Stimulated activated naive CD8-positive, alpha-beta T cell treated with anti-CD3 and anti-CD28 coated beads, Interleukin-15, amount 100 ng/mL, for 72 hours (primary cell): ENCODE measurements at regions not wholly inside any gene's neighbourhood (a gene's known extent, or its start where the extent isn't known, plus 50 kb on each side); places are given as distances from the start of the nearest gene placed in this dataset.

Source experiments
- ATAC-seq: fragments of 150-1000 bp; cut with Tn5 transposase; 2 replicates; pipeline ENCODE4 v1.10.0; 2021; ENCODE audit warnings: mild to moderate bottlenecking, moderate library complexity
- DNase-seq, 2 donors: peaks; one replicate each; pipeline ENCODE4 v3.0.0; 2021 to 2022
- H3K27ac Mint-ChIP-seq, 2 donors: one replicate each; pipeline ENCODE4 v1.8.0; 2022; ENCODE audit warnings: mild to moderate bottlenecking in 2 of 2, mixed read lengths in 2 of 2, moderate library complexity in 2 of 2
- H3K27me3 Mint-ChIP-seq: one replicate; pipeline ENCODE4 v1.8.0; 2022; ENCODE audit warnings: mixed read lengths
- H3K4me1 Mint-ChIP-seq: one replicate; pipeline ENCODE4 v1.8.0; 2022; ENCODE audit warnings: mild to moderate bottlenecking, mixed read lengths
- H3K4me3 Mint-ChIP-seq, 2 donors: one replicate each; pipeline ENCODE4 v1.8.0; 2022; ENCODE audit warnings: mild to moderate bottlenecking in 2 of 2, mixed read lengths in 2 of 2, moderate library complexity in 1 of 2
- H3K9me3 Mint-ChIP-seq, 2 donors: one replicate each; pipeline ENCODE4 v1.8.0; 2022; ENCODE audit warnings: mixed read lengths in 2 of 2

DNA sequence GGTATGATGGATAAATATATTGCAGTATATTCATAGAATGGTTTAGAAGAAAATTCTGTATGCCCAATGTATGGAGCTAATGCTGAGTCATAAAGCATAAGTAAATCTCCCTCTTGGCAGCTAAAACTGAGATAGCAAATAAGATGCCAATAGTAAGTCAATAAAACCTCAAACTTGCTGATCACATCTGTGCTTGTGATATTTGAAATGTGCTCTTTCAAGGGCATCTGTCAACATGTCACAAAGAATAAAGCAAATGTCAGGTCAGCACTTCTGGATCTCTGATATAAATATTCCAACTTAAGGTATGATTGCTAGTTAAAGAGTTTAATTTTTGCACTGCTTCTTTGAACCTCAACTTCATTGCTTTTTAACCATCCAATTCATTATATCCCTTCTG, 262.3 kb upstream of the EMCN start:
- ATAC-seq (no peak), DNase-seq (no peak)
- Mint-ChIP-seq H3K27ac (no peak overlapping the region), H3K4me3 (no peak overlapping the region), H3K9me3 (peaks cover 5 to 7% of the 10 kb centered on the region in 2 donors), H3K27me3 (no peaks in the 10 kb centered on the region), H3K4me1 (no peaks in the 10 kb centered on the region)

- no peaks in the 10 kb centered on the region for H3K27me3 Mint-ChIP-seq
- H3K9me3 Mint-ChIP-seq, result peaks cover 5 to 14% of the 10 kb centered on the region in 2 donors
- no peaks in the 10 kb centered on the region for H3K4me1 Mint-ChIP-seq
- H3K27ac Mint-ChIP-seq, result no peak overlapping the region
- DNase-seq, result no peak
- no peak overlapping the region for H3K4me3 Mint-ChIP-seq
- no peak for ATAC-seq
These were observed 260.6 kb upstream of the EMCN start for GRCh38 chr4:100778431-100778830.

DNA sequence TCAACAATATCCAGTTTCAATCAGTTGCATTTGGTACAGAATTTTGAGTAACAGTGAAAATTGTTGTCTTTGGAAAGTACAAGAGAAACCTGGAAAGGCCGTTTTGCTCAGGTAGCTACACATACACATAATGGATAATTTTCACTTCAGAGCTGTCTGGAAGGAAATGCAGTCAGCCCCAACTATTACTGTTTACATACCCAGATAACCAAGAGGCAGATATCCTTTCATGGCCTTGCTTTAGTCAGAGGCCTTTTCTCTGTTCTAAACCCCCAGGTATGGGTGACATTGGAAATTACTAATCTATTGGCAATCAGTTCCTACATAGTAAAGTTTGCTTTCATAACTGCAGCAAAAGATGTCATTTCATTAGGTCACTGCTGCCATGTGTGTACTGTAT, 244.9 kb upstream of the EMCN start:
- ATAC-seq, result no peak
- Mint-ChIP-seq H3K4me3 (no peak overlapping the region), H3K4me1 (no peaks in the 10 kb centered on the region), H3K27me3 (peaks cover 8% of the 10 kb centered on the region), H3K27ac (no peak overlapping the region), H3K9me3 (peaks cover 9 to 26% of the 10 kb centered on the region in 2 donors)
- DNase-seq, result no peak

- H3K27ac Mint-ChIP-seq, result no peak overlapping the region
- H3K27me3 Mint-ChIP-seq, result no peaks in the 10 kb centered on the region
- H3K4me3 Mint-ChIP-seq, result no peak overlapping the region
- ATAC-seq, result no peak
- H3K9me3 Mint-ChIP-seq, result peaks cover 11 to 23% of the 10 kb centered on the region in 2 donors
- H3K4me1 Mint-ChIP-seq, result no peaks in the 10 kb centered on the region
- no peak for DNase-seq
These were observed 236.9 kb upstream of the EMCN start for GRCh38 chr4:100754751-100755150.

GRCh38 chr4:100746141-100746739, 228.4 kb upstream of the EMCN start:
- ATAC-seq, result no peak
- no peak overlapping the region for H3K27ac Mint-ChIP-seq
- no peaks in the 10 kb centered on the region for H3K4me1 Mint-ChIP-seq
- H3K9me3 Mint-ChIP-seq, result no peaks in the 10 kb centered on the region
- no peak for DNase-seq
- H3K27me3 Mint-ChIP-seq, result no peaks in the 10 kb centered on the region
- no peak overlapping the region for H3K4me3 Mint-ChIP-seq

- Mint-ChIP-seq H3K9me3 (no peaks in the 10 kb centered on the region), H3K4me1 (no peaks in the 10 kb centered on the region), H3K27ac (no peak overlapping the region), H3K27me3 (peaks cover 8% of the 10 kb centered on the region), H3K4me3 (no peak overlapping the region)
- DNase-seq (no peak), ATAC-seq (no peak)
These were observed 224.2 kb upstream of the EMCN start for GRCh38 chr4:100742045-100742444.

- DNase-seq, result no peak
- H3K9me3 Mint-ChIP-seq, result no peaks in the 10 kb centered on the region
- no peaks in the 10 kb centered on the region for H3K4me1 Mint-ChIP-seq
- no peak for ATAC-seq
- H3K4me3 Mint-ChIP-seq, result no peak overlapping the region
- H3K27me3 Mint-ChIP-seq, result peaks cover 8% of the 10 kb centered on the region
- H3K27ac Mint-ChIP-seq, result no peak overlapping the region
These were observed 221.6 kb upstream of the EMCN start for GRCh38 chr4:100739426-100739825.

- ATAC-seq (peak; percentile 43), DNase-seq (no peak)
- Mint-ChIP-seq H3K9me3 (peaks cover 4 to 7% of the 10 kb centered on the region in 2 donors), H3K27ac (peak overlapping the region in 1 of 2 donors; percentile 10), H3K4me3 (no peak overlapping the region), H3K27me3 (peaks cover 8% of the 10 kb centered on the region), H3K4me1 (no peaks in the 10 kb centered on the region)
These were observed 220.7 kb upstream of the EMCN start for GRCh38 chr4:100738196-100739165.

GRCh38 chr4:100736641-100737451, 219.0 kb upstream of the EMCN start:
- ATAC-seq (no peak), DNase-seq (no peak)
- Mint-ChIP-seq H3K27ac (no peak overlapping the region), H3K4me1 (no peaks in the 10 kb centered on the region), H3K4me3 (no peak overlapping the region), H3K9me3 (peaks cover 4 to 9% of the 10 kb centered on the region in 2 donors), H3K27me3 (peaks cover 8% of the 10 kb centered on the region)

GRCh38 chr4:100728861-100729260, 211.0 kb upstream of the EMCN start:
- no peak for DNase-seq
- no peak overlapping the region for H3K4me3 Mint-ChIP-seq
- no peaks in the 10 kb centered on the region for H3K4me1 Mint-ChIP-seq
- ATAC-seq, result no peak
- H3K27ac Mint-ChIP-seq, result no peak overlapping the region
- H3K27me3 Mint-ChIP-seq, result no peaks in the 10 kb centered on the region
- H3K9me3 Mint-ChIP-seq, result peaks cover 3 to 6% of the 10 kb centered on the region in 2 donors

DNA sequence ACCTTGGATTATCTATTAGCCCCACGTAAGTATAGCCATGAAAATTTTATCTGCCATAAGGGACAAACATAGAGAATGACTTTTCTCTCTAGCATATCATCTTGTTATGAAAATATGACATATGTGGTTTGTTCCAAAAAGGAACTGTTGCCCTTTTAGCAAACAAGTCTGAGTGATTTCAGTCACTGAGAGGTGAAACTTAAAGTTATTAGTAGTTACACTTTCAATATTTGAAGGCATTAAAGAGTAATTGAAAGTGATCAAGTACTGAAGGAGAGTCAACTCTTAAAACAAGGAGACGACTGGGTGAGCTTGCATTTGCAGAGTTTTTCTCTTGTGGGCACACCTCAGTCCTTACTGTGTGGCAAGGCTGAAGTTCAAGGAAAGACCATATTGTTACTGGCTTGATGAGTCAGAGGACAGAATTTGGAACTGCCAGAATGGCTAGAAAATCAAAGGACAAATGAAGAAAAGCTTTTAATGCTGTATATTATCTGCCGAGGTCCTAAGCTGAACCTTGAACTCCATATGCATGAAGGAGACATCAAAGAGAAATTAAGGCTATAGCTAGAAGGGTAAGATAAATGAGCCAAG, 205.1 kb upstream of the EMCN start:
- Mint-ChIP-seq H3K27me3 (no peaks in the 10 kb centered on the region), H3K4me1 (no peaks in the 10 kb centered on the region), H3K9me3 (peaks cover 0 to 5% of the 10 kb centered on the region in 2 donors), H3K27ac (no peak overlapping the region), H3K4me3 (no peak overlapping the region)
- DNase-seq (no peak), ATAC-seq (no peak)

DNA sequence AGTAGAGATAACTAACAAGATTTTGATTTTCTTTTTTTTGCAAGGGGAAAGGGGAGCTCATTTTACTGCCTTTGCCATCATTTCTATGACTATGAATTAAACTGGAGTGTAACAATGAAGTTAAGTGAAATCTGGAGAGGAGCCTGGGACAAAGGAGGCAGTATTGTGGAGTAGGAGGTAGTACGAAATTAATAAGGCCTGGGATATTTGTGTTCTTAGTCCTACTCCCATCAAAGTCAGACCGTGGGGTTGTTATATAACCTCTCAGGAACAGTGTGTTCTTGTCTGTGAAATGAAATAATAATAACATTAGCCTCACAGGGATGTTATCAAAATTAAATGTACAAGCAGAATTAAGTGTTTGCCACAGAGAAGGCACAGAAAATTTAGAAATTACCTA, 204.3 kb upstream of the EMCN start:
- DNase-seq (no peak), ATAC-seq (no peak)
- H3K27me3 Mint-ChIP-seq, result no peaks in the 10 kb centered on the region
- no peak overlapping the region for H3K4me3 Mint-ChIP-seq
- no peak overlapping the region for H3K27ac Mint-ChIP-seq
- H3K9me3 Mint-ChIP-seq, result peaks cover 0 to 5% of the 10 kb centered on the region in 2 donors
- no peaks in the 10 kb centered on the region for H3K4me1 Mint-ChIP-seq

DNA sequence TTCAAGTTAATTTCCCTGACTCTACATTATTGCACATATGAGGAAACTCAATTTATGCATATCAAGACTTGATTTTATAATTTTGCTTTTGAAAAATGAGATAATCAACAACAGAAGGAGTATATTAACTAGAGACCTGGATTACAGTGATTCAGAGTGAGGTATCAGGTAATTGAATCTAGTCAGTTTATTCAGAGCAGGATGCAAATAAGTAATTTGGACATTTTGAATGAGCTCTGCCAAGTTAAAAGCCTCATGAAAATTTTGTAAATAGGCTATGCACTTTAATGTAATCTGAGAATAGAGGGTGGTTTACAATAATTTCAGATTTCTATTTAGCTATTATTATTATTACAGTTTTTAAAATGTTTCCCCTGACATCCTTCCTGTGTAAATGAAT, 203.7 kb upstream of the EMCN start:
- DNase-seq (no peak), ATAC-seq (no peak)
- Mint-ChIP-seq H3K4me3 (no peak overlapping the region), H3K27me3 (no peaks in the 10 kb centered on the region), H3K4me1 (no peaks in the 10 kb centered on the region), H3K9me3 (peaks cover 0 to 5% of the 10 kb centered on the region in 2 donors), H3K27ac (no peak overlapping the region)

DNA sequence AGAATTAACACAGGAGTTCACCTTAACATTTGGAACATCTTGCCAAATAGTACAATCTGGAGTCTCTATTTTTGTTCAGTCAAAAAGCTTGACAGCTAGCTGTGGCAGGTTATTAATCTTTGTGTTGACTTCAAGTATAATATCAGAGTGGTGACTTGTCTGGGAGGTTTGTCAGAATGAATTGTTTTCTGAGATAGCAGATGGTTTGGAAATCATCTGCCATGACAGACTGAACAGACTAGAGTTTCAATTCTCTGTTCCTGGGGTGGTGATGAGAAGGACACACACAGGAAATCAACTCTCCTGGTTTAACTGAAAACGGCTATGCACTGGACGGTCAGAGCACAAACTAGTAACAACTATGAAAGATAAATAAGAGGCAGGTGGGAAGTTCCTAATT, 203.3 kb upstream of the EMCN start:
- Mint-ChIP-seq H3K4me1 (no peaks in the 10 kb centered on the region), H3K9me3 (peaks cover 0 to 5% of the 10 kb centered on the region in 2 donors), H3K27ac (no peak overlapping the region), H3K27me3 (no peaks in the 10 kb centered on the region), H3K4me3 (no peak overlapping the region)
- no peak for ATAC-seq
- DNase-seq, result no peak

- no peak overlapping the region for H3K4me3 Mint-ChIP-seq
- no peak overlapping the region for H3K27ac Mint-ChIP-seq
- no peaks in the 10 kb centered on the region for H3K27me3 Mint-ChIP-seq
- H3K4me1 Mint-ChIP-seq, result no peaks in the 10 kb centered on the region
- no peak for DNase-seq
- ATAC-seq, result no peak
- H3K9me3 Mint-ChIP-seq, result no peaks in the 10 kb centered on the region
These were observed 198.6 kb upstream of the EMCN start for GRCh38 chr4:100716416-100716815.
